ENCODE measurements at regions not wholly inside any gene's neighbourhood (a gene's known extent, or its start where the extent isn't known, plus 50 kb on each side); places are given as distances from the start of the nearest gene placed in this dataset.

DNA sequence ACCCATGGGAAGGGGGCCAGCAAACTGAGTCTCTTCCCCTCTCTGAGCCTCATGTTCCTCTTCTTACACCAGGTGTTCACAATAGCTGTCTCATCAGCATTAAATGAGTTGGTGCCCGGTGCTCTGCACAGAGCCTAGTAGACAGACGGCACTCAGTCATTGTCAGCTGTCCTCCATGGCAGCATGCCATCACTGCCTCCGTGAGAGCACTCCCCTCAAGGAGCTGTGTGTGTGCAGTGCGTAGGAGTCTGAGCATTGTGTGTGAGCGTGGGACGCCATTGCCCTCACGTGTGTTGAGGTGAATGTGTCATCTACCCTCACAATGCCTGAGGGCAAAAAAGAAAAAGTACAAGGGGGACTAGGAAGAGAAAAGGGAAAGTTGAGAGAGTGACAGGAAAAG, 536.5 kb downstream of the CDK5RAP2 start:
- no peak overlapping the region for H3K4me3 ChIP-seq
- WGBS, 5 donors = 71 to 80% (median 72%) methylated on average over 7 of the region's 7 CpGs
- no peaks in the 10 kb centered on the region for H3K36me3 ChIP-seq
- no peak overlapping the region for H3K27ac ChIP-seq
- TF ChIP-seq CTCF (IDR thresholded peaks at IDR 0.05 in 8 of 11, conservative IDR thresholded peaks at IDR 0.05 in 3 of 11) (no peak), POLR2A (IDR thresholded peaks at IDR 0.05) (no peak), POLR2AphosphoS5 (IDR thresholded peaks at IDR 0.05) (no peak)
- peaks cover 0 to 6% (median 0%) of the 10 kb centered on the region in 8 donors for H3K9me3 ChIP-seq
- no peaks in the 10 kb centered on the region for H3K4me1 ChIP-seq
- no peaks in the 10 kb centered on the region for H3K27me3 ChIP-seq (replicated peaks in 1 of 7)
- no peak for DNase-seq
- intact Hi-C loops (cut with DNase I; ENCODE audit: low total_unique reads) = no loop called here

- intact Hi-C loops (cut with DNase I; ENCODE audit: low total_unique reads) = no loop called here
These were observed 539.1 kb downstream of the CDK5RAP2 start for GRCh38 chr9:120040896-120041295.

GRCh38 chr9:120038342-120038741, 541.6 kb downstream of the CDK5RAP2 start:
- intact Hi-C loops (cut with DNase I; ENCODE audit: low total_unique reads) = no loop called here
- no peak for DNase-seq
- H3K27ac ChIP-seq = no peak overlapping the region
- H3K27me3 ChIP-seq (replicated peaks in 1 of 7) = no peaks in the 10 kb centered on the region
- no peaks in the 10 kb centered on the region for H3K4me1 ChIP-seq
- TF ChIP-seq POLR2AphosphoS5 (IDR thresholded peaks at IDR 0.05) (no peak), CTCF (IDR thresholded peaks at IDR 0.05 in 8 of 11, conservative IDR thresholded peaks at IDR 0.05 in 3 of 11) (no peak), POLR2A (IDR thresholded peaks at IDR 0.05) (no peak)
- H3K4me3 ChIP-seq = no peak overlapping the region
- 63 to 81% (median 74%) methylated on average over 4 of the region's 4 CpGs for WGBS, 5 donors
- no peaks in the 10 kb centered on the region for H3K9me3 ChIP-seq
- no peaks in the 10 kb centered on the region for H3K36me3 ChIP-seq

More at GRCh38 chr9:120040896-120041295, 539.1 kb downstream of the CDK5RAP2 start:
- Histone ChIP-seq H3K36me3 (no peaks in the 10 kb centered on the region), H3K9me3 (no peaks in the 10 kb centered on the region), H3K27me3 (replicated peaks in 1 of 7) (no peaks in the 10 kb centered on the region), H3K27ac (no peak overlapping the region), H3K4me3 (no peak overlapping the region), H3K4me1 (no peaks in the 10 kb centered on the region)
- DNase-seq = no peak
- no peak for TF ChIP-seq POLR2AphosphoS5 (IDR thresholded peaks at IDR 0.05)
- TF ChIP-seq CTCF (IDR thresholded peaks at IDR 0.05 in 8 of 11, conservative IDR thresholded peaks at IDR 0.05 in 3 of 11) = no peak
- no peak for TF ChIP-seq POLR2A (IDR thresholded peaks at IDR 0.05)
- WGBS, 5 donors = 46 to 66% (median 57%) methylated on average over 4 of the region's 4 CpGs

DNA sequence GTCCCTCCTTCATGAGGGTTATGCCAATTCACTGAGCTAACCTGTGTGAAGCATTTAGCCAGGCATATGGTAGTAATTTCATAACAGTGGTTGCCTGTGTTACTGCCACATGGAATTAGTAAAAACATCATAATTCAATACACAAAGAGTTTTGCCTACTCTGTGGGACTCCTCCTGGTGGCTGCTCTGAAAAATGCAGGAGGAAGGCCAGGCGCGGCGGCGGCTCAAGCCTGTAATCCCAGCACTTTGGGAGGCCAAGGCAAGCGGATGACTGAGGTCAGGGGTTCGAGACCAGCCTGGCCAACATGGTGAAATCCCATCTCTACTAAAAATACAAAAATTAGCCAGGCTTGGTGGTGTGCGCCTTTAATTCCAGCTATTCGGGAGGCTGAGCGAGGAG, 547.3 kb downstream of the CDK5RAP2 start:
- Histone ChIP-seq H3K4me1 (no peaks in the 10 kb centered on the region), H3K27me3 (replicated peaks in 1 of 7) (no peaks in the 10 kb centered on the region), H3K9me3 (no peaks in the 10 kb centered on the region), H3K36me3 (no peaks in the 10 kb centered on the region), H3K27ac (no peak overlapping the region), H3K4me3 (no peak overlapping the region)
- no peak for DNase-seq
- no peak for TF ChIP-seq POLR2A (IDR thresholded peaks at IDR 0.05)
- no peak for TF ChIP-seq POLR2AphosphoS5 (IDR thresholded peaks at IDR 0.05)
- no peak for TF ChIP-seq CTCF (IDR thresholded peaks at IDR 0.05 in 8 of 11, conservative IDR thresholded peaks at IDR 0.05 in 3 of 11)
- intact Hi-C loops (cut with DNase I; ENCODE audit: low total_unique reads) = no loop called here
- 90 to 98% (median 94%) methylated on average over 9 of the region's 9 CpGs for WGBS, 5 donors

Data from spleen (tissue), 11 donors.